ENCODE measurements at regions not wholly inside any gene's neighbourhood (a gene's known extent, or its start where the extent isn't known, plus 50 kb on each side); places are given as distances from the start of the nearest gene placed in this dataset.

DNA sequence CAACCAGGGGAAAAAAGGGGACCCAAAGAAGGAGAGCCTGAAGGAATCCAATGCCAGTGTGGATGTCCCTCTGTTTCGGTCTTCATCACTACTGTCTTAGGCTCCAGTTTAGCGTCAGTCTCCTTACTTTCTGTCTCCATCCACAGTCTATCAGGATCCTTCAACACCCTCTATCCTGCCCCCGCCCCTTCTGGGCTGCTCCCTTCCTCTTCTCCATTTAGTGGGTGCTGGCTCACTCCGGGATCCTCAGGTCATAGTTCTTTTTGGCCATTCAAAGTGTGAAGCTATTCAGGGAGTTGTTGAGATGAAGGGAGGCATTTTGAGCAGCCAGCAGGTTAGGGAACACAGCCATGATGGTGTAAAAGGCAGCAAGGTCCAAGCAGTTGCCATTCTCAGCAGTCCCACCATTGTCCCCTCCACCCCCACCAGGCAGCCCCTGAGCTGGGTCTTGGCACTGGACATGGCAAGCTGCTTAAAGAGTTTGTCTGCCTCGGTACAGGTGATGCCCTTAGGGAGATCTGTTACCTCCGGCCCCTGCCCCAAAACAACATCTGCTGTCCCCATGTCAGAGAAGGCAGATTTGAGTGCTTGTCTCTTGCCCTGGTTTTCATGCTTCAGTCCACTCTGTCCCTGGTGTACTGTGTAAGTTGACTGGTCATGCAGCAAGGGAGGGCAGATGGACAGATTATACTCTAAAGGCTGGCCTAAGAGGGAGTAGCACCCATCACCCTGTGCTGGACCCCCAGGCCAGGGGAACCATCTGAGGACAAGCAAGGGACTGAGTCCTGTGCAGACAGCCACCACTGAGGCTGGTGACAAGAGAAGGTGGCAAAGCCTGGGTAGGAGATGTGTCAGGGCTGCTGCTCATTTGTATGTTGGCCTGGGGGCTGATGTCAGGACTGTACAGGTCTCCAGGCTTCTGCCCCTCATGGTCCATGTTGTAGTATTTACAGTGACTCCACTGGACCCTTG lies 842.0 kb downstream of the HACE1 start:
- no peak for DNase-seq

GRCh38 chr6:104014163-104014959 lies 845.4 kb downstream of the HACE1 start:
- DNase-seq, result no peak

GRCh38 chr6:104013312-104013971 lies 846.3 kb downstream of the HACE1 start:
- no peak for DNase-seq

DNA sequence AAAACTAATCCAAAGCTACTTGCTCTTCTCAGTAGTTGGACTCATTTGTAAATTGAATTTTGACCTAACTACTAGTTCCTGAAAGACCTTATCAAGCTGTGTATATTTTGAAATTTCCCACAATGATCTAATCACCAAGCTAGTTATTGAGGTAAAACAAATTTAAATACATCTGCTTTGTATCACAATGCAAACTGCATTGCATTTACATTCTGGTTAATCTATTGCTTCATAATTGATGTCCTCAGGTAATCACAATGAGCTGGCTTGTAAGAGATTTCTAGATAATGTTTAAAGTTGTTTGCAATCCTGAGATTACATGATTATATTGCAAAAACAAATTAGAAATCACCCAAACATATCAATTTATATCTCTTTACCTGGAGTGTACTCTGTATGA lies 848.8 kb downstream of the HACE1 start:
- DNase-seq, result no peak

- DNase-seq, result peak; percentile 1
These were observed 855.8 kb downstream of the HACE1 start for GRCh38 chr6:104003803-104004516.

GRCh38 chr6:103995571-103995970 lies 864.1 kb downstream of the HACE1 start:
- DNase-seq, result no peak

DNA sequence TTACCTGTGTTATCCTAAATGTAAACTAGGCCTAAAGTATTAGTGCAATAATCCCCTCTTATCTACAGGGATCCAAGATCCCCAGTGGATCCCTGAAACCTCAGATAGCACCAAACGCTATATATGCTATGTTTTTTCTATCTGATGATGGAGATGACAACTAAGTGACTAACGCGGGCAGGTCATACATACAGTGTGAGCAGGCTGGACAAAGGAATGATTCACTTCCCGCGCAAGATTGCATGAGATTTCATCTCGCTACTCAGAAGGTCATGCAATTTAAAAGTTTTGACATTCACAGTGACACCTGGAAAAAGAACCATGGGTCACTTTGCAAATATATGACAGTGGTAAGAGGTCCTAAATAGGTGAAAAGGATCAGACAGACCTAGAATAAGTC lies 875.9 kb downstream of the HACE1 start:
- no peak for DNase-seq

DNA sequence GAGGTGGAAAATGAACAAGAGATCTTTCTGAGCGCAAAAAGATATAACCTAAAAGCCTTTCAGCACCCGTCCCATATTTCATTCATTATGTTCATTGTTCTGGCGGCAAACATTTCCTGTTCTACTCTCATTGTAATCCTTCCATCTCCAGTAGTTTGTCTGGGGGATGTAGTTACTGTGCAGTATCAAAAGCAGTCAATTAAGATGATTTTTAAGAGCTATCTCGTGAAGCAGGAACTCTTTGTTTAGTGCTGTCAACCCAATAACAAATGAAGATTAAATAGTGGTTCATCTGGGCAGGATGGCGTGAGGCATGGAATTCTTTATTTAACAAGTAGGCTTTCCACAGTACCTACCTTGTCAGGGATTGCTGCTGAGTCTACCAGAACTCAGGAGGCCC lies 876.7 kb downstream of the HACE1 start:
- no peak for DNase-seq

DNA sequence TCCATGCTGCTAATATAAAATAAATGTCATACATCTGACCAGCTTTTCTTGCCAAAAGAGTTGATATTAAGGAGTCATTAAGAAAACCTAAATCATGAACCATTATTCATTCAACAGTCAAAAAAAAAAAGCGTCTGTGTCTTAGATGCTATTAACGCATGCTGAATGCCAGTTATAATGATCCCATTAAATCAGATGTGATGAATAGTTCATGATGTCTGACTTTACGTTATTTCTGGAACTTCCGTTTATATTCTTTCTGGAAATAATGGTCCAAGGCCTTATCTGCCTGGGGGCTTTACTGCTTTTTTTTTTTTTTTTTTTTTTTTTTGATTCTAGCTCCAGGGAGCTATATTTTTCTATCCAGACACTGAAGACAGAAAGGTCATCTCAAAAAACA lies 877.1 kb downstream of the HACE1 start:
- DNase-seq, result no peak

GRCh38 chr6:103979308-103979707 lies 880.4 kb downstream of the HACE1 start:
- no peak for DNase-seq

GRCh38 chr6:103937389-103937788 lies 922.3 kb downstream of the HACE1 start:
- no peak for DNase-seq

GRCh38 chr6:103925317-103925716 lies 934.4 kb downstream of the HACE1 start:
- no peak for DNase-seq

DNA sequence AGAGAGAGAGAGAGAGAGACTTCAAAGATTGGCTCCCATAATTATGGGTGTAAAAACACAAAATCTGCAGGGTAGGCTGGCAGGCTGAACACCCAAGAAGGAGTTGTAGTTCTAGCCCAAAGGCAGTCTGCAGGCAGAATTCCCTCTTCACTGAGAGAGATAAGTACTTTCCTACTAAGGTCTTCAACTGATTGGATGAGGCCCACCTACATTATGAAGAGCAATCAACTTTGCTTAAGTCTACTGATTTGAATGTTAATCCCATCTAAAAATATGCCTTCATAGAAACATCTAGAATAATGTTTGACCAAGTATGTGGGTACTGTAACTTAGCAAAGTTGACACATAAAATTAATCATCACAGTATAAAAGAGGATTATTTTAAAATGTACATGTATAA lies 949.7 kb downstream of the HACE1 start:
- DNase-seq, result no peak

- no peak for DNase-seq
These were observed 950.8 kb downstream of the HACE1 start for GRCh38 chr6:103908898-103909297.

DNA sequence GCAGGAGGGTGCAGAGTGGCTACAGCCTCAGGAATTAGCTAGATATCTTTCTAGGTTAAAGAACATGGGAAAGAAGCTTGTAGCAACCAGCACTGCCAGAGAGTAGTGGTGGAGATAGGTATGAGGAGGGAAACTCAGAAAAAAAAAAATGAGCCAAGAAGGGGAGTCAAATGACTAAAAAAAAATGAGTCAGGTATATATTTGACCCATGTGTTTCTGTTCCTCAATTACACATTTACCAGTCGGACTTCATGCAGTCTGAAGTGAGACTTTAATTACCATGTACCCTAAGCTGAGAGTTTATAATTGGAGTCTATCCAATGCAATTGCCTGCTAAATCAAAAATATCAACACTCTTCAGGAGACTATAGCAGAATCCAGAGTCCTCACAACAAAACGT lies 964.6 kb downstream of the HACE1 start:
- no peak for DNase-seq

DNA sequence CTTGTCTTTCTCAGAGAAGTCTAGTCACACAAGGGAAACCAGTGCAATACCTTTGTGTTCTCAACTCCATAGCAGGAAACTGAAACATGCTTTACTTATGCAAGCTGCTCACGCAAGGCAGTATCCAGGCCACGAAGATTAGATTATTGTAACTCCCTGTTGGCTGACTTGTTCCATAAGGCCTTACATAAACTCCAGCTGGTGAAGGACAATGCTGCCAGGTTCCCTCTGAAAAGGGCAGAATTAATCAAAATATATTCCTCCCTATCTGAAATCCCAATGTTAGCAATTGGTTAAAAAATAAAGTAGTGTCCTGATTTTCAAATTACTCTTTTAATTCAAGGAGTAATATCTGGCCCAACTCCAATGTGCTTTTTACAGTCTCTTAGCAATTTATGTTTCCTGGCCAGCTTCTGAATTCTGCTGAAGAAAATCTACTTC lies 966.6 kb downstream of the HACE1 start:
- DNase-seq, result no peak

GRCh38 chr6:103886951-103887350 lies 972.8 kb downstream of the HACE1 start:
- DNase-seq, result no peak

DNA sequence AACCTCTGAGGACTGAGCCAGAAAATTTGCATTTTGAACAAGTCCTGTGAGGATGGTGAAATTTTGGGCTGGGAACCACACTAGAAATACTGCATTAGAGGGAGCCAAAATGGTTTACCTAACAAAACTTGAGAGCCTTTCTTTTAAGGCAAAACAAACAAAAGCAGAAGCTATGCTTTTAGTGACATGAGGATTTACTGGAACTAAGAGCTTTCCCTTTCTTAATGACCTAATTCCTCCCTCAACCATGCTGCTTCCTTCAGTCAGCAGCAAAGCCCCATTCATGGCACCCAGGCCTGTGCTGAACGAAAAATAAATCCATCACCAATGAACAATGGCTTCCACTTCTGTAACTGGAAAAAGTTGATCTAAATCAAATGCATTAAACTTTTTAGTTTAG lies 974.3 kb downstream of the HACE1 start:
- DNase-seq, result no peak

GRCh38 chr6:103879800-103880199 lies 979.9 kb downstream of the HACE1 start:
- DNase-seq, result no peak

DNA sequence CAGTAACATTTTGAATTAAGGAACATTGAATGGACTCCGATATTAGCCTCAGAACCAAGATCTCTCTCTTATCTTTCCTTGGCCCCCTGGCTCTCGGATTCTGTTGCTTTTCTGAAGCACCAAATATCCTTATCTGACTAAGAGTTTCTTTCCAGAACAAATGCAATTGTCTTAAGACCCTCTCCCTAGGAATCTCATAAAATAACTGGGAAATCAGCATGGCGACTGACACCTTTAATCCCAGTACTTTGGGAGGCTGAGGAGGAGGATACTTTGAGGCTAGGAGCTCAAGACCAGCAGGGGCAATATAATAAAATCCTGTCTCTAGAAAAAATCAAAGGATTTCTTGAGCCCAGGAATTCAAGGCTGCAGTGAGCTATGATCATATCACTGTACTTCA lies 984.5 kb downstream of the HACE1 start:
- DNase-seq, result no peak

- no peak for DNase-seq
These were observed 985.1 kb downstream of the HACE1 start for GRCh38 chr6:103874575-103874974.

- no peak for DNase-seq
These were observed 987.0 kb downstream of the HACE1 start for GRCh38 chr6:103872678-103873077.

DNA sequence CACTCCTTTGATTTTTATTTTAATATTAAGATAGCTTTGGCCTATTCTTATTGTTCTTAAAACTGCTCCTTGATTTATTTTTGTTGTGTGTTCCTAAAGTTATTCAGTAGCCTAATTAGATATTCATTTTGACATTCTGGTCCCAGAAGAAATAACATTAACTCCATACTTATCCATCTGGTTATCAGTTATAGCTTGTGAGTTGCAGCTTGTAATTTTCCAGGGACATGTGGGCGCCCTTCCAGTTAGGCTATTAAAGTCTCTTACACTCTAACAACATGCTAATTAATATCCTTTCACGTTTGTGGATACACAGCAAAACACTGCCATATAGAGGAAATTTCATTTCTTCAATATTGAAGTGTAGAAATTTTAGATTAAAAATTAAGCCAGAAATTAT lies 987.5 kb downstream of the HACE1 start:
- DNase-seq, result no peak

Measured in hematopoietic multipotent progenitor cell treated with erythropoietin and hydrocortisone succinate and interleukin-3 and kit ligand, for 6 days (in vitro differentiated cells).